ENCODE measurements at regions not wholly inside any gene's neighbourhood (a gene's known extent, or its start where the extent isn't known, plus 50 kb on each side); places are given as distances from the start of the nearest gene placed in this dataset.

DNA sequence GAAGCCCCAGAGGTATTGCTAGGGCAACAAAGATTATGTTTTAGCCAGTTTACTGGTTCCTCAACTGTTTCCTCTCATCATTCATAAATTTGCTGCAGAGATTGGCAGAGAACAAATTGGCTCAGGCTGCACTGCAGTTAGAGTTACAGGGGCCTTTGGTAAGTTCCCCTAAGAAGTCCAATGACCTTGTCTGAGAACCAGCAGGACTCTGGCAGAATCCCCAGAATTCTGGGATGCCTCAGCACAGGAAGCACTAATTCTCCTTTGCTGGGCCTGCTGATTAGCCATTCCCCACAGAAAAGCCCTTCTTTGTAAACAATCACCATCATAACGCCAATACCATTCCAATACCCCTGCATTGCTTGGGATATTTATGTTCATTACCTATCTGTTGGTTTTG, 151.3 kb downstream of the USP46 start:
- TF ChIP-seq POLR2A (IDR thresholded peaks at IDR 0.05; ENCODE audit: low read depth, low read length): no peak
- TF ChIP-seq, protein P1, sequence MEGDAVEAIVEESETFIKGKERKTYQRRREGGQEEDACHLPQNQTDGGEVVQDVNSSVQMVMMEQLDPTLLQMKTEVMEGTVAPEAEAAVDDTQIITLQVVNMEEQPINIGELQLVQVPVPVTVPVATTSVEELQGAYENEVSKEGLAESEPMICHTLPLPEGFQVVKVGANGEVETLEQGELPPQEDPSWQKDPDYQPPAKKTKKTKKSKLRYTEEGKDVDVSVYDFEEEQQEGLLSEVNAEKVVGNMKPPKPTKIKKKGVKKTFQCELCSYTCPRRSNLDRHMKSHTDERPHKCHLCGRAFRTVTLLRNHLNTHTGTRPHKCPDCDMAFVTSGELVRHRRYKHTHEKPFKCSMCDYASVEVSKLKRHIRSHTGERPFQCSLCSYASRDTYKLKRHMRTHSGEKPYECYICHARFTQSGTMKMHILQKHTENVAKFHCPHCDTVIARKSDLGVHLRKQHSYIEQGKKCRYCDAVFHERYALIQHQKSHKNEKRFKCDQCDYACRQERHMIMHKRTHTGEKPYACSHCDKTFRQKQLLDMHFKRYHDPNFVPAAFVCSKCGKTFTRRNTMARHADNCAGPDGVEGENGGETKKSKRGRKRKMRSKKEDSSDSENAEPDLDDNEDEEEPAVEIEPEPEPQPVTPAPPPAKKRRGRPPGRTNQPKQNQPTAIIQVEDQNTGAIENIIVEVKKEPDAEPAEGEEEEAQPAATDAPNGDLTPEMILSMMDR (IDR thresholded peaks at IDR 0.05; ENCODE audit: extremely low read depth in 1 of 2, insufficient read depth in 1 of 2, low read depth in 1 of 2, low read length in 2 of 2): no peak
